GM23338 (cell line): ENCODE measurements at regions not wholly inside any gene's neighbourhood (a gene's known extent, or its start where the extent isn't known, plus 50 kb on each side); places are given as distances from the start of the nearest gene placed in this dataset.
"Not testable (repeated sequence)": the region's sequence is repeated elsewhere in the genome, so short reads cannot be mapped to it uniquely, and the experiment has no call there.

Experiments
- CTCF ChIP-seq, 2 experiments: fragments of 200-600 bp in 1 of 2; sonication (generic) in 1 of 2; conservative IDR thresholded peaks; 2 replicates each; pipeline versions ENCODE4 v1.5.1 to v1.6.1; 2016 to 2017; ENCODE audit warnings: antibody characterized with exemption in 2 of 2, low read depth in 2 of 2, mild to moderate bottlenecking in 2 of 2, moderate library complexity in 1 of 2
- ETS1 ChIP-seq: IDR thresholded peaks from 2 replicates; pipeline ENCODE4 v1.6.1; 2016; ENCODE audit warnings: antibody characterized with exemption
- EZH2 ChIP-seq: fragments of 200-600 bp; sonication (generic); IDR thresholded peaks from one replicate; pipeline ENCODE4 v1.8.0; 2017; ENCODE audit warnings: antibody characterized with exemption, mild to moderate bottlenecking, low read depth; ENCODE audit not compliant: unreplicated experiment
- EZH2phosphoT487 ChIP-seq: fragments of 200-600 bp; sonication (generic); IDR thresholded peaks from one replicate; pipeline ENCODE4 v1.8.1; 2018; ENCODE audit warnings: antibody characterized with exemption; ENCODE audit not compliant: unreplicated experiment
- POLR2AphosphoS5 ChIP-seq: IDR thresholded peaks from 2 replicates; pipeline ENCODE4 v1.6.1; 2016; ENCODE audit warnings: antibody characterized with exemption, low read depth
- REST ChIP-seq: IDR thresholded peaks from one replicate; pipeline ENCODE4 v1.6.1; 2018; ENCODE audit warnings: antibody characterized with exemption; ENCODE audit not compliant: unreplicated experiment
- ZNF114 ChIP-seq: fragments of 250-450 bp; sonication (Bioruptor Pico); IDR thresholded peaks from 2 replicates; pipeline ENCODE4 v1.5.0; 2020; ENCODE audit warnings: mild to moderate bottlenecking, moderate library complexity
- ZNF331 ChIP-seq: fragments of 250-450 bp; sonication (Bioruptor Pico); IDR thresholded peaks from 2 replicates; pipeline ENCODE4 v1.5.0; 2020; ENCODE audit warnings: low read depth, mild to moderate bottlenecking, moderate library complexity

- not testable (repeated sequence) for TF ChIP-seq CTCF (conservative IDR thresholded peaks at IDR 0.05; ENCODE audit: low read depth in 2 of 2); EZH2; POLR2AphosphoS5; ZNF331 (CRISPR knock-in tag); REST; EZH2phosphoT487; ZNF114 (CRISPR knock-in tag); ETS1
Observed at GRCh38 chrX:65967159-65967558, 72.7 kb downstream of the VSIG4 start.
